ENCODE measurements at regions not wholly inside any gene's neighbourhood (a gene's known extent, or its start where the extent isn't known, plus 50 kb on each side); places are given as distances from the start of the nearest gene placed in this dataset.

DNA sequence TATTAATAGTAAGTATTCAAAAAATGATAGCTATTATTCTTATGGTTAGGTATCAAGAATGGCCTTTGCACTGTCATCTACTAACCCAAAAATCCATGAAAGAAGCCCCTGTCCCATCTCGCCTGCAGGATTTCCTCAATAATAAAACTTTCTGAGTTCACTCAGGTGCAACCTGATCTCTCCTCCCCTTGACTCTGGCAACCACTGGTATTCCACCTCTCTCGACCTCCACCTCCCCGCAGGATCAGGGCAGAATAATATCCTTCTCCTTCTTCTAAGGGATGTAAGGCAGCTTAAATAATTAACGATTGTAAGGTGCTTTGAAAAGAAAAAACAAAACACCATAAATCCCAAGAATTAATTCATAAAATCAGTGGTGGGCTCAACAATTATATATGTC is 359.3 kb downstream of the PLPP3 start:
- DNase-seq (ENCODE audit: low spot score), result no peak

DNA sequence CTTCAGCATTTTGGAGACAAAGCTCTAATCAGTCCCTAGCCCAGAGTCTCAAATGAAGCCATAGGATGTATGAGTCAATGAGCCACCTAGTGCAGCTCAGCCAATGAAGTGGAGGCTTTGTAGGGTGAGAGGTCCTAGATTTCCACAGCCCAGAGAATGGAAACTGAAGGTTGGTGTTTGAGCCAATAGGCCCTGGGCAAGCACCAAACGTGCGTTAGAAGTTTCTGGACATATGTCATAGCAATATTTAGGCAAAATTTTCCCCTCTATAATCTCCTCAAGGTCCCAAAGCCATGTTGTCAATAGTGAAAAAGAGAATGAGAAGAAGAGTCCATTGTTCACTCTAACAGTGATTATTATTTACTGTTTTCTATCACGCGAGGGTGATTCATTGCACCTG is 361.3 kb downstream of the PLPP3 start:
- no peak for DNase-seq (ENCODE audit: low spot score)

DNA sequence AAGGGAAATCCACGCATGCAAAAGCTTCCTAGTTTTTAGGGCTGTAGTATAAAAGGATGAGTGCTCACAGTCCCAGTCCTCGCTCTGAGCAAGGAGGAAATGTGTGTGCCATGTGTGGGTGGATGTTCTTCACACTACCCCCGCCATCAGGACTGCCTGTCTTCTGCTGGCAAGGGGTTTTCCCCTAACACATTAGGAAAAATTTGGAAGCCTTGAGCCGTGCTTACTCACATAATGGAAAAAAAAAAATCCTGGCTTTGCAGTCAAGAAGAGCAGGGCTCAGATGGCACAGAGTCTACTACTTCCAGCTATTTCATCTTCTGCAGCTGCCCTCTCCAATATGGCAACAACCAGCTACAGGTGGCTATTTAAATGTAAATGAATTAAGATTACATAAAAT is 363.1 kb downstream of the PLPP3 start:
- DNase-seq (ENCODE audit: low spot score), result no peak

DNA sequence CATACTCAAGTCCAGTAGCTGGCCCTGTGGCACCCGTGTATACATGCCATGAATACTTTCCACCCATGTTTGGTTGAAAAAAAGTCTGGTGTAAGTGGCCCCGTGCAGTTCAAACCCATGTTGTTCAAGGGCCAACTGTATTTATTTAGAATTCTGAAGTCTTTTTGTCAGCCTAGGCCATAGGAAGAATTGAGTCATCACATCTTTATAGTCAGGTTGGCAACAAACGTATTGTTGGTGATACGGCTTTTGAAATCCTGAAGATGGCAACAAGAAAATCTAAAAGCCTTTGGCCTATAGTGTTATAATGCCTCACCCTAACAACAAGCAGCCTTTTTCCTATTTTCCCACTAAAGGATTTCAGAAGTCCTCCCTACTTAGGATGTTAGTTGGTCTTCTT is 363.6 kb downstream of the PLPP3 start:
- DNase-seq (ENCODE audit: low spot score), result no peak

DNA sequence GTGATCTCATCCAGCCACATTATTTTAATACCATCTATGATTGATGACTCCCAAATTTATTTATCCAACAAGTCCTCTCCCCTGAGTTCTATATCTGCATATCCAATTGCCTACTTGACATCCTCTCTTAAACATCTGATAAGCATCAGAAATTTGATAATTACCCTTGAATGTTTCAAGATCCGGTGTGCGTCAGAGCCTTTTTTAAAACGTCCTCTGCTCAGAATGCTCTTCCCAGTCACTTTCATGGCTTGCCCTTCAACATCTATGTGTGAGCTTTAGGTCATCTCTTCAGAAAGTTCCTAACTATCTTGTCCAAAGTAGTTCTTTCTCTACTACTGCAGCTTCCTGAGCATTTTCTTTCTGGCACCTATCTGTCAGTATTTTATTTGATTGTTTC is 364.3 kb downstream of the PLPP3 start:
- DNase-seq (ENCODE audit: low spot score), result no peak

DNA sequence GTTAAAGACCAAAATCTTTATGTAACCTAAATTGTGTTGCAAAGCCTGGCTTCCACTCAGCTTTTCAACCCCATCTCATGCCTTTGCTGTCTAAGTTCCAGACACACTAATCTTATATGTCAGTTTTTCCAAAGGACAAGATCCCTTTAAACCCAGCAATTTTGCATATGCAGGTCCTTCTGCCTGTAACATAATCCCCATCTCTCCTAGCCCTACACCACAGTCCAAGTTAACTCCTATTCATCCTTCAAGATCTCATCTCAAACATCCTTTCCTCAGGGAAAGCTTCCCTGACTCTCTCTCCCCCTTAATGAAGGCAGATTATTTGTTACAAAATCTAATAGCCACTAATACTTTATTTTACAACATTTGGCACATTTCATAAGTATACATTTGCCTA is 366.3 kb downstream of the PLPP3 start:
- DNase-seq (ENCODE audit: low spot score), result no peak

DNA sequence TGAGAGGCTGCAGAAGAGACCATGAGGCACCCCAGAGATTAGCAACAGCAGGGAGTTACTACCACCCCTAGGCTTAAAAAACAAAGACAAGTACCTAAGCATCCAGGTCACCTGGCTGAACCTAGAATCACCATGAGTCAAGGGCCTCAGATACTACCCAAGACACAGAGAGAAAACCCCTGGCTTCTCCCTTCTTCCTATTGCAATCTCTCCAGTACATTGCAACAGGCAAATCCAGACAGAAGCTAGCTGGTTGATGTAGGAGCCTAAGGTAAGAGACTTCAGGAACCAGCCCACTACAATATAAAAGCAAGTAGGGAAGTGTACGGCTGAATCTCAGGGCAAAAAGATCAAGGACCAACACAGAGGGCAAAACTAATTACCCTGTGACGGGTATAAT is 367.2 kb downstream of the PLPP3 start:
- no peak for DNase-seq (ENCODE audit: low spot score)

DNA sequence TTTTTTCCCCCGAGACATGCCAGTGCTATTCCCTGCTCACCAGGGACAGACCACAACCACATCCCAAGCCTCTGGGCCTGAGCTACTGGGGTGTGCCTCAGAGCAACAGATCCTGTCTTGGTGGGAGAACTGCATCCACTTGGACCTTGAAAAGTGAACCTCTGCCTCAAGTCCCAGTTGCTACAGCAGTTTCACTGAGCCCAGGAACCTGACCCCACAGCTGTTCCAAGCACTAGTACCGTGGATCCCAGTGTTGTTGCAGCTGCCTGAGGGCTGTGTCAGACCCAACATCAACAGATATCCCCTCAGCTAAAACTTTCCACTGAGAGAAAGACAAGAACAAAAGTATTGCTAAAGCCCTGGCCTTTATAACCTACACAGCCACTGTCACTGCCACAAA is 373.0 kb downstream of the PLPP3 start:
- no peak for DNase-seq (ENCODE audit: low spot score)

DNA sequence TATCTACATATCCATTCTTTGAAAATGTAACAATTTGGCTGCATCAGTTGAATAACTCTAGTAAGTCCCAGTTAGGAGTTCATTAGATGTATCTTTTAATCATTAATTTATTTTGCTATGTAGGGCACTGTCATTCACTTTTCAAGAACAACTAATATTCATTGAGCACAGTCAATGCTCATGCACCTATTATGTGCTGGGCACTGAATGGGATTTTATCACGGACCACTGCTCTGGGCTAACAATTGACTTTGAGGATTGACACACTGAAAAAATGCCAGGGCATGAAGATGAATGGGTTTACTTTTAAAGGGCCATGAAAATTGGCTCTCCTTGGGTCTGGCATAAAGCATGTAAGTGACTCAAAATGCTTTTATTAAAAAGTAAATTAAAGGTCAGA is 375.2 kb downstream of the PLPP3 start:
- no peak for DNase-seq (ENCODE audit: low spot score)

DNA sequence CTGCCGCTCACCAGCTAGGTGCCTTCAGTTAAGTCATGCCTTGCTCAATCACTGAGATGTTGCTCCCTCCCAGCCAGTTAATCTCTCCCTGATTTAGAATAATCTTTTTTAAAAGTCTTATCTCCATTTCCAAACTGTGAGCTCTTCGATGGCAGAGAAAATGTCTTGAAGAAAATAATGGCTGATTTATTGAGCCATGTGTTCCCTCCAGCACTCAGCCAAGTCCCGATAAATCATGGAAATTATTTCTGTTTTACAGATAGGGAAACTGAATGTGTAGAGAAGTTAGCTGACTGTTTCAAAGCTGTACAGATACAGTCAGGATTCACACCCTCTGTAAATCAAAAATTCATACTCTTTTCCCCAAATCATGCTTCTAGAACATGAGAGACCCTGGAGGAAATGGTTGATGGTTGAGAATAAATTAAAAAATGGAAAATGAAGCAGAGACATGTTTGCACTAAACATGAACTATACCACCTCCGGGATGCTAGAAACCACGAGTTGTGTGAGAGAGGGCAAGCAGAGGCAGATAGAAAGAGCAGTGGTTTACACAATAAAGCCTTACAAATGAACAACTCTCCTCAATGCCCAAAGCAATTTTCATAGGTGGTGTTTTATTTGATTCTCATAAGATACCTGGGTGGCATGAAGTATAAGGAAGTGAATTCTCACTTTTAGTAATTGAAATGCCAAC is 376.4 kb downstream of the PLPP3 start:
- DNase-seq (ENCODE audit: low spot score), result no peak

DNA sequence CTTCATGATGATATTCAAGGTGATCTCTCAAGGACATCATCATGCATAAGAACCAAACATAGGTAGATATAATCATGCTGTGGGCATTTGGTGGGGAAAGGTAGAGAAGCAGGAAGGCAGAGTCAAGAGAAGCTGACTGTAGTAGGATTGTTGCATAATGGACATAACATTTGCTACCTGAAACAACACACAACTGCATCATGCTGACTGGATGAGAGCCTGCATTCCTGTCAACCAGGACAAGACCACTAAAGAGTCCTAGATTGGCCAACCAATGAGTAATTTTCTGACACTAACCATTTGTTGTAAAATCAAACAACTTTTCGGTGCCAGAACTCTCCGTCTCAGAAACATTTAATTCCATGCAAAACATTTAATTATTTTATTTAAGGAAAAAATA is 377.2 kb downstream of the PLPP3 start:
- no peak for DNase-seq (ENCODE audit: low spot score)

DNA sequence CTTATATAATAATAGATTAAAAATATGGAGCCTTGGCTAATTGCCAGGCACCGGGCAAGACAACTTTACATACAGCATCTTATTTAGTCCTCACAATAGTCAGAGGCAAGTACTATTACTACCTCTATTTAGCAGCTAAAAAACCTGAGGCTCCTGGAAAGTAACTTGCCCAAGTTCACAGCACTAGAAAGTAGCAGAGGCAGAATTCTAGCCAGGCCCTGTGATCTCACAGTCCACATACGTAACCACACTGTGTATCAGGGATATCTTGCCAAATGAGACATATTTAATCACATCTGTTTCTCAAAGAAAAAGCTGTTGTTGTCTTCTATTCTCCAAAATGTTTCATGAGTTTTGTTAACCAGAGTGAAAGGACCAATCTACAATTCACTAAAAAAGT is 378.5 kb downstream of the PLPP3 start:
- DNase-seq (ENCODE audit: low spot score), result no peak

DNA sequence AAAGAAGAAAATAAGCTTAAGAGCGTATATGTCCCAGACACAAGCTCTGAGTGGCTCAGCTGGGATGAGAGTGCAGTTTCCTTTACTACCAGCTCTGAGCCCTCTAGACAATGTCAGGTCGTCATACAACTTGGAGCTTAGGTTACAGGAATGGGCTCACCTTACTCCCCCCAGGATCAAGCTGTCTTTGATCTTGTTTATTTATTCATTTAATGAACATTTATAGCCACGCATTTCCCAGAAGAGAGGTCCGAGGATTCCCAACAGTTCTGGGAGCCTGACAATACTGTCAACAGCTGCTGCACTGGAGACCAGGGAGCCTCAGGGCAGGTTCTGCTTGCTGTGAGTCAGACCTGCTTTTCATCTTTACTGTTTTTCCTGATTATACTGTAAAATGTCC is 378.9 kb downstream of the PLPP3 start:
- DNase-seq (ENCODE audit: low spot score), result peak; percentile 5

DNA sequence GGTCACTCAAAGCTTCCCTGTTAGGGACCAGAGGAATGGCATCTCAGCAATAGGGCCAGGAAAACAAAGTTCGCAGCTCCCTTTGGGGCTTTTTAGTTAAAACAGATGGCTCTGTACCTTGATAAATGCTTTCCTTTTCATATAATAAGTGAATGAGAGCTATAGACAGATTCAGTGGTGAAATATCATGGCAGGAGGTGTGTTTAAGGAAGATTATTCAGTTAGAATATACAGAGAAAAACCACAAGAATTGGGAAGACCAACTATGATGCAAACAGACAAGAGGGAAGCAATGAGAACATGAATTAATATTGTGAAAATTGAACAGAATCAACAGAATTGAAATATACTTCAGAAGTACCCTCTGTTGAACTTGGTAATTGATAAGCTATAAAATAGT is 379.4 kb downstream of the PLPP3 start:
- no peak for DNase-seq (ENCODE audit: low spot score)

DNA sequence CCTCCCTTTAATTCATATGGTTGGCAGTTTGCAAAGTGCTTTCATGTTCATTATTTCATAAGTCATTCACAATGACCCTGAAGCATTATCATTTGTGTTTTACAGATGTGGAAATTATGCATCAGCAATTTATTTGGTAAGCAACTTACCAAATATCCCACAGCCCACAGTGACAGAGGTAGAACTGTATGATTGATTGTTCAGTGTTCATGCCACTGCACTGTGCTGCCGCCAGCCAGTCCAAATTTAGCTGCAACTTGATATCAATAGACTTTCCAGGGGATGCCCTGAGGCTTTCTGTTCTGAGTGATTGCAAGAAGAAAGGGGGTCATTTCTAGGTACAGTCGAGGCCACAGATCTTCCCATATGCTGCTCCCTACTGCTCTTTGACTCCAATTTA is 380.3 kb downstream of the PLPP3 start:
- DNase-seq (ENCODE audit: low spot score), result no peak

DNA sequence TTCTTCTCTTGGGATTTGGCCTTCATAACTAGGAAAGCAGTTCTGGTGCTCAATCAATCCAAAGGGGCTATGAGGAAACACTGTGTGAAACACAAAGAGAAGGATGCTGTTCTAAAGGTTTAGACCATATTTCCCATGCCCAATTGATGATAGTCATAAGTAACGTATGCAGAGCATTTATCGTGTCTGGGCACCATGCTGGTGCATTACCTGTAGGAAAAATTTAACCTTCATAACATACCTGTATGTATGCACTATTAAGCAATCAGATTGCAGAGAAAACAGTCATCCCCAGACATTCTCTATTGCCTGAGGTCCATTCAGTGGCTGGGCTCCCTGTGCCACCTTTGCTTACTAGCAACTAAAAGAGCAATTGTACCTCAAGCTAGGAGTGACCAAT is 381.4 kb downstream of the PLPP3 start:
- no peak for DNase-seq (ENCODE audit: low spot score)

DNA sequence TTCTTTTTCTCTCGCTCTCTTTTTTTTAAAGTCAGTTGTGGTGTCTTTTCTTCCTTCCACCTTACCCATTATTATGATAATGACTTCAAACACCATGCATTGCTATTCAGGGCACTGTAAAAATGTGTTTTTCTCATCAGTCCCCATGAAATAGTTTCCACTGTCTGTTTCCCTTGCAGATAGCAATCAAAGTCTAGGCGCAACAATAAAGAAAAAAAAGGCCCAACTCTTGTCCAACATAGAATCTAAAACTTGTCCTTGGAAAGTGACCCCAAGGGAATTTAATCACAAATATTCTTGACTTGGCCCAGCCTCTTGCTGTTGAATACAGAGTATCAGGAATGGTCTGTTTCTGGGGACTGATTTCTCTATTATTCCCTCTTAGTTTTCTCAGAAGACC is 382.5 kb downstream of the PLPP3 start:
- no peak for DNase-seq (ENCODE audit: low spot score)

DNA sequence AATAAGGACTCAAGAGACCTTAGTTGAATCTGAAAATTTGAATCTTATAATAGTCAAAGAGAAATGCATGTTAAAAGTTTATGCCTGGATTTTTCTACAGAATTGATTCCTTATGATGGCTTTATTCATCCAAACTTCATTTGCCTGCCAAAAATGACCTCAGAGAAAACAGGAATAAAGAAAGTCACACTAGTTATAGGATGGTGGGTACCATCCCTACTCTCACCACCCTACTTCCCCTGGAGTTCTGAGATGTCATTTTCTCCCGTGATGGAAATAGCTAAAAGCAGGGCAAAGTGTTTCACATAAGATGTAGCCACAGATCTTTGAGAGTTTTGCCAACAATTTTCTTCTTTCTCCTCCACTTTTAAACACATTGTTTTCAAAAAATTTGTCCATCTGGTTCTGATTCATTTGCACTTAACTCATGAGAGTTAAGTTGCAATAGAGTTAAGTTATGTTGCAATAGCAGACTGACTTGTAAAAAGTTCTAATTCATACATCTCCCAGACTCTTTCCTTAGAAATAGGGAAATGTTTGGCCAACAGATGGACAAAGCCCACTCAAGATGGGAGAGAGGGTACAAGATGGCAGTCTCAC is 384.6 kb downstream of the PLPP3 start:
- no peak for DNase-seq (ENCODE audit: low spot score)

DNA sequence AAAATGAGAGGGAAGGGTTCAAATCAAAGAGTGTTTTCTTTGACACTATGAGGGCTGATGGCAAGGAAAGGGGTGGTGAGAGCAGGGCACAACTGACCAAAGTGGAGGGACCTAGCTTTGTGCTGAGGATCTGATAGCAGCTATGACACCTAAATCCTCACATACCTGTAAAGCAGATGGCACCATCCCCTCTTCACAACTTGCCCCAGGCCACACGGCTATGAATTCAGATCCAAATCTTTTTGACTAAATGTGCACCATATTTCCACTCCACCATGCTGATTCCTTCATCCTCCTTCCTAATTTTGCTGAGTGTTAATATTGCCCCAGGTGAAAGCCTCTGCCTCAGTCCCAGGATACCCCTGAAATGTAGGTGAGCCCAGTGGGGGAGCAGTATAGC is 385.7 kb downstream of the PLPP3 start:
- no peak for DNase-seq (ENCODE audit: low spot score)

DNA sequence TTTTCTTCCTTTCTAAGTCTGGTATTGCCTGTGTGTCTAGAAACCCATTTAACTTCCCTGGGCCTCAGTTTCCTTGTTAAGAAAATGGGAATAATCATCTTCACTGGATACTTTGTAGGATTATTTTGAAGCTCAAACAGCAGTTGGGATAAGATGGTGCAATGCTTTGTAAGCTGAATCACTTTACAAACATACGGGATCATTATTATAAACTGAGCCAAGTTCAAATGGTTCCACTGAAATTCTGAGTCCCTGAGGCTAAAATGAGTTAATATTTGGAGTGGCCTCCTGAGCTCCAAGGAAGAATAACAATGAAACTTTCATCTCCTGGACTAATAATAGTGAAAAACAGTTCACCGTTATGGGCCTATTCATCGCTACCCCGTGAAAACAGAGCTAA is 388.0 kb downstream of the PLPP3 start:
- DNase-seq (ENCODE audit: low spot score), result no peak

DNA sequence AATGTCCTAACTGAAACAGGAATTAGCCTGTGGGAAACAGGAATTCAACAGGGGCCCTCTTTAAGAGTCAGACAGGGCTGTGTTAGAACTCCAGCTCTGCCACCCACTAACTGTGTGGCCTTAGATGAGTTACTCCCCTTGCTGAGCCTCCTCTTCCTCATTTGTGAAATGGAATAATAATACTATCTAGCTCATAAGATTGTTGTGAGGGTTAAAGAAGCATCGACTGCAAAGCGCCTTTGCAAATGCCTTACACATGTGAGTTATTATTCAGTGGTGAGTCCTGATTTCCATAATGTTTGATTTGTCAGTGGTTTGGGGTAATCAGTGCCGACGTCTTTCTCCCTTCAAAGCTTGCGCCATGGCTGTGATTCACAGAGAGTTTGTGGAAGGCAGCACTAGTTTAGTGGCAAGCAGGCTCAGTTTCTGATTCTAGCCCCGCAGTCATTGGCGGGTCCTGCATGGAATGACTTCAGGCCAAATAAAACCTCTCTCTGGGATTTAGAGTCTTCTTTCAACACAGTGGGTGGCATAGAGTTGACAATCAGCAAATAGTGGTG is 388.5 kb downstream of the PLPP3 start:
- peak; percentile 9 for DNase-seq (ENCODE audit: low spot score)

DNA sequence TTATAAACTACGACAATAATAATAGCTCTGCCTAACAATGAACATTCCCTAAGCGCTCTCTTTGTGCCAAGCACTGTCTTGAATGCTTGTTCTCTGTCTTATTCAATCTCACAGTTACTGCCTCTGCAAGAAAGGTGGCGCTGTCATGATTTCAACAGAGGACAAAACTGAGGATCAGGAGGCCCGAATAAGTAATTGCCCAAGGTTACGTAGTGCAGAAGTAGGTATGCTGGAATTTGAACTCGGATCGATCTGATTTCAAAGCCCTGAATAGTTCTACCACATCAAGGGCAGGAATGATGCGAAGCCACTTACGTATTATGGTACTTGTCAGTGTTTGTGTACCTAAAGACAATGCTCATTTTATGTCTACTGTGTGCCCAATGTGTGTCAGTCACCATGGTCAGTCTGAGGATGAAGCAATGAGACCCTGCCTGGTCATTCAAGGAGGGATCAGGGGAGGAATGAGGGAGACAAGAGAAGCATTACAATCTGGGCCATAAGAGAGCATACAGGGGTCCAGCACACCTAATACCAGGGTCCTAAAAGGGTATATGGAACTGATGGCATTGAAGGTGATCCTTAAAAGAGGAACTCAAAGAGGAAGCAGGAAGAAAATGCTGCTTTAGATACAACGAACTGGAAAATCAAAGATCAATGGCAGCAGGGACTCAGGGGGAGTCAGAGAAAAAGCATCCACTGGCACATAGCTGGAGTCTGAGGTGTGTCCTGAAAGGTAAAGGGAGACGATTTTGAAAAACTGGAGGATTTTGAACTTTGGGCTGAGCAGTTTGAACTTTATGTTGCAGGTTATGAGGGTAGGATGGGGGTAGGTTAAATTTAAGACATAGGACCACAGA is 389.2 kb downstream of the PLPP3 start:
- DNase-seq (ENCODE audit: low spot score), result peak; percentile 53

DNA sequence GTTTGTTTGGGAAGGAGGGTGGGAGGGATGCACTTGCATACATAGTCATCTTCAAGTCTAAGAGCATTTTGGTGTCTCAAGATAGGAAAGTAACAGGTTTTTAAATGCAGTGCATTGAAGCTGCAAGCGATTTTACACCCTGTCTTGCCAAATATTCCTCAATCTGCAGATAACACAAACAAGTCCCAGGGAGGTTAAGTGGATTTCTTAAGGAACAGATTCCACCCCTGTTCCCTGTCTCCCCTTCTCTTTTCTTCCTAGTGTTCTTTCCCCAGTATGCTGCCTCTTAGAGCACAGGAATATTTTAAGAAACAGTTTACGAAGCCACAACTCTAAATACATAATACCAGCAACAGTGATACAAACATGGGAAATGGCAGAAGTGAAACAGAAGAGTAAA is 389.9 kb downstream of the PLPP3 start:
- no peak for DNase-seq (ENCODE audit: low spot score)

Data from SW480 (cell line).